HG03520 (cell line): ENCODE measurements at regions not wholly inside any gene's neighbourhood (a gene's known extent, or its start where the extent isn't known, plus 50 kb on each side); places are given as distances from the start of the nearest gene placed in this dataset.
"Not testable (repeated sequence)": the region's sequence is repeated elsewhere in the genome, so short reads cannot be mapped to it uniquely, and the experiment has no call there.

Experiments
- ATAC-seq: cut with Tn5 transposase; IDR thresholded peaks from one replicate; pipeline ENCODE4 v1.9.1; 2021; ENCODE audit warnings: mild to moderate bottlenecking, moderate library complexity; ENCODE audit not compliant: unreplicated experiment

DNA sequence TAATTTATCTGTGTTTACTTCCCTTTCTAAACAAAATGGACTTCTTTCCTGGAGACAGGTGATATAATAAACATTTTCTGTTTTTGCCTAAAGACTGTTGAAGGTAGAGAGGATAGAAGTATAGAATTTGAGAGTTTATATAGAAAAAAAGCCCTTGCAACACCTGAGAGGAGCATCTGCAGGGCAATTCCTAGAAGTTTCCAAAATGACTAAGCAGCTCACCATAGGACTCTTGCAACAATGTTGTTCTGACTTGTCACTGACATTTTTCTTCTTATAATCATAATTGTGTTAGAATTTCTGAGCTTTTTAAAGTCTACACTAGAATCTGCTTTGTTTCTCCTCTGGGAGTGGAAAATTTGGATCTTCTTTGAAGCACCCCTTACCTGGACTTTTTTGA is 216.8 kb downstream of the TUSC1 start:
- ATAC-seq: no peak

- no peak for ATAC-seq
Observed at GRCh38 chr9:25453875-25454274, 224.4 kb downstream of the TUSC1 start.

DNA sequence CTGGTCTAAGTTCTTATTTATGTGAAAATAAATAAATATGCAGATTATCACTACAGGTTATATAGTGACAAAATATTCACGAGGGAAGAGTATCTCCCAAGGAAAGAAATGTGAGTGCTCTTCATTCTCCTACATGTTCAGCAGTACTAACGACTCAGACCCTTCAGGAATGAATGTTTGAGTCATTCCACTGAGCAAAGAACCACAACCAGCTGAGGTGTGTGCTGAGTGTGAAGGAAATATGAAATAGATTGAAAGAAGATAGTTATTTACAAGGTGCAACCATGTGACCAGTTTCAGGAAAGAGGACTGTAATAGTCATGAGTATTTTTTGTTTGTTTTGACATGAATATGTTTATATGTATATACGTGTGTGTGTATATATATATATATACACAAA is 228.7 kb downstream of the TUSC1 start:
- no peak for ATAC-seq

GRCh38 chr9:25445721-25446120 is 232.5 kb downstream of the TUSC1 start:
- ATAC-seq: not testable (repeated sequence)

- ATAC-seq: no peak
Observed at GRCh38 chr9:25442526-25442925, 235.7 kb downstream of the TUSC1 start.

GRCh38 chr9:25427898-25428297 is 250.3 kb downstream of the TUSC1 start:
- no peak for ATAC-seq

GRCh38 chr9:25427290-25427689 is 251.0 kb downstream of the TUSC1 start:
- no peak for ATAC-seq

GRCh38 chr9:25421560-25421959 is 256.7 kb downstream of the TUSC1 start:
- no peak for ATAC-seq

DNA sequence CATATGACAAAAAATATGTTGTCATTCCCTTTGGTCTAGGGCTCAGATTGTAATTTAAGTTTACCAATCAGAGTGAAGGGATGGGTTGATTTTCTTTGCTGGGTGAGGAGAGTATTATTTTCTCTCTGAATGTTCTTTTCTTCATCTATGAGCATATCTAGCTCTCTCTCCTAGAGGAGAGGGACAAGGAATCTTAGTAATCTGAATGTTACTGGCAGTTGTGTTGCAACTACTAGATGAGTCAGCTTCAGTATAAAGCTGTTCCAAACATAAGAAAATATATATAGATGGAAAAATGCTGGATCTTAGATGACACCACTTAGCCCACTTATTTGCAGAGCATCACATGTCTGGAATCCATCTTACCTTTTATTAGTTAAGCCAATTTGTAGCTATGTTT is 259.3 kb downstream of the TUSC1 start:
- ATAC-seq: no peak

DNA sequence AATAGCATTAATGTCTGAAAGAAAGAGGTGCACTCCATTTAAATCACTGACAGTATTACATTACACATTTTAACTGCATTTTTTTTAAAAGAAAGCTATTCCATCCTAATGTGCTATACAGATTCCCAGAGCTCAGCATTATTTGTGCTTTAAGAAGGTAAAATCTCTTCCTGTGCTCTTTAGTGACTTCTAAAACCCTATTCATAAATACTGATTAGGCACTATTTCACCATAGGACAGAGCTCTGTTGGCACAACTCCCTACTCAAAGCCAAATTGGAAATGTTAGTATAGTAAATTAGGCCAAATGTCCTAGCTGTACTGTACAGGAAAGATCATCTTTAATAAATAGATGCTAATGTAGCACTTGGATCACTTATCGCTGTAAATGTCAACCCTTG is 262.5 kb downstream of the TUSC1 start:
- no peak for ATAC-seq

DNA sequence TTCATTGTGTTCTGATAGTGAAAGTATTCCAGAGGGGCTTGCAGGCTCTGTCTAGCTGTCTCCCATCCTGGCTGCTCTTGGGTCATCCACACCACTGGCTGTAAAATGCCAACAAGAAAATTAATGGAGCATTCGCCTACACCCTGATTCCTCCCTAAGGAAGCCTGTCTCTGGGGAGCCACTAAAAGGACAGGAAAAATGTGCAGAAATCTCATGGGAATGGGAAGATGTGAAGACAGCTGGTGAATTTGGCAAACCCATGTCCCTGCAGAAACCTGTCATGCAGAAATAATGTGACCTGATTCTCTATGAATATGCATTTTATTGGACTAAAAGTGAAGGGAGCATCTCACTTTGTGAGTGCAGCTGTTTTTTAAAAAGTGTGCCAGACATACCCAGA is 265.6 kb downstream of the TUSC1 start:
- no peak for ATAC-seq

DNA sequence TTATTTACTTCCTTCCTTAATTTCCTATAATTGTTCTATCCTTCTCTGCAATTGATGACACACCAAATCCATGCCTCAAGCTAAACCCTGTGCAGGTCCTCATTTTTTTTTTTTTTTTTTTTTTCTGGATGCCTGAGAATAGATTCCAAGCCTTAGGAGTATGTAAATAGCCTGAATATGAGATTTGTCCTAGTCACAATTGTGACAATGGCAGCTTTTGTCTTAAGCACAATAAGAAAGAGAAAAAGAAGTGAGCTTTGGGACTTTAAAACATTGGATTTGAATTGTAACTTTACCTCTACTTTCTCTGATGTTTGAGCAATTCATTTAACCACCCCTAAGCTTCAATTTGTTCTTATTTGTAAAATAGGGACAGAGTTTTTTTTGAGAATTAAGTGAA is 280.5 kb downstream of the TUSC1 start:
- ATAC-seq: no peak

DNA sequence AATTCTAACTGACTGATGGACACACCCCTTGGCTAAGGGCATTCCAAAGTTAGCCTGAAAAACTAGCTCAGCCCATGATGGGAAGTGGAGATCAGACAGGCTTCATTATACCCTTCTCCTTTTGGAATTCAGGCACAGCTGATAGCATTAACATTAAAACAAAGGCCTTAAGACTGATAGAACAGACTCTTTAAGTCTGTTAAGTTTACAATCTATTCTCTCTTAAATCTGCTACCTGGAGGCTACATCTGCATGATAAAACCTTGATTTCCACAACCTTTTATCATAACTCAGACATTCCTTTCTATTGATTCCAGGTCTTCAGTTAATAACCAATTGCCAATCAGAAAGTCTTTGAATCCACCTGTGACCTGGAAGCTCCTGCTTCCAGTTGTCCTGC is 281.4 kb downstream of the TUSC1 start:
- ATAC-seq: no peak

- no peak for ATAC-seq
Observed at GRCh38 chr9:25381141-25381540, 297.1 kb downstream of the TUSC1 start.

GRCh38 chr9:25377039-25377438 is 301.2 kb downstream of the TUSC1 start:
- ATAC-seq: no peak

DNA sequence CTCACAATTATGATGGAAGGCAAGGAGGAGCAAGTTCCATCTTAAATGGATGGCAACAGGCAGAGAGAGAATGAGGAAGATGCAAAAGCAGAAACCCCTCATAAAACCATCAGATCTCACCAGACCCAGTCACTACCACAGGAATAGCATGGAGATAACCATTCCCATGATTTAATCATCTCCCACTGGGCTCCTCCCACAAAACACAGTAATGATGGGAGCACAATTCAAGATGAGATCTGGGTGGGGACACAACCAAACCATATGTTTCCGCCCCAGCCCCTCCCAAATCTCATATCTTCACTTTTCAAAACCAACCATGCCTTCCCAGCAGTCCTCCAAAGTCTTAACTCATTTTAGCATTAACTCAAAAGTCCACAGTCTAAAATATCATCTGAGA is 304.0 kb downstream of the TUSC1 start:
- ATAC-seq: no peak

- no peak for ATAC-seq
Observed at GRCh38 chr9:25366906-25367305, 311.3 kb downstream of the TUSC1 start.

GRCh38 chr9:25353783-25354182 is 324.5 kb downstream of the TUSC1 start:
- ATAC-seq: no peak

- ATAC-seq: no peak
Observed at GRCh38 chr9:25350011-25350410, 328.2 kb downstream of the TUSC1 start.

GRCh38 chr9:25322142-25322541 is 356.1 kb downstream of the TUSC1 start:
- no peak for ATAC-seq

DNA sequence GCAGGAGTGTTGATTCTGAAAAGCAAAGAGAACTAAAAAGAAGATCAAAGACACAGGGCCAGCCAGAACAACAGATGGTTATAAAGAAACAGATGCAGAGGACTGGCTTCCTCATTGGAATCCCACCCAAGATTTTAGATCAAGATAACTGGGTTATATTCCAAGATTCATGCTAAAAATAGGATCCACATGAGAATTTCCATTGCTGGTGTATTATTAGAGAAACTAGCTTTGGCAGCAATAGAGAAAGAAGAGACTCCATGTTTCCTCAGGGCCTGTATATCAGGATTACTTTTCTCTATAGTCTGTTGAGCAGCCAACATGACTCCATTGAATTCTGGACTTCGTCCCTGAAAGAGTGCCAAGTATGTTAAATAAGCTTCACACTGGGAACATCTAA is 367.3 kb downstream of the TUSC1 start:
- no peak for ATAC-seq

DNA sequence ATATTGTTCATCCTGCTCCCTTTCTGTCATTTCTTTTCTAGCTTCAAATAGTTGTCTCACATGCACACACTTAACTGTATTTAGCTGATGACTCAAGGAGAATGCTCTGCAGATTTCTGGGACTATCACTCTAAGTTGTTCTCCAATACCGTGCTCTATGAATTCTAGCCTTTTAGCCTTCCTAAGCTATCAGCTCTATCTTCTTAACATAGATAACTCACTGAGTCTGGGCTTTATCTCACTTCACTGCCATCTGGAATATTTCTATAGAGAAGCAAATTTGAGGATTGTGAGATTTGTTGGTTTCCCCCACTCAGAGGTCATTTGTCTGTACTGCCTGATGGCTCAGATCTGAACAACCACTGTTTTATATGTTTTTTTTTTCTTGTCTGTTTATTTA is 369.7 kb downstream of the TUSC1 start:
- no peak for ATAC-seq

GRCh38 chr9:25302601-25303000 is 375.6 kb downstream of the TUSC1 start:
- no peak for ATAC-seq

GRCh38 chr9:25288195-25288594 is 390.0 kb downstream of the TUSC1 start:
- ATAC-seq: not testable (repeated sequence)
